Progenitor cell of endocrine pancreas (in vitro differentiated cells): ENCODE measurements at regions not wholly inside any gene's neighbourhood (a gene's known extent, or its start where the extent isn't known, plus 50 kb on each side); places are given as distances from the start of the nearest gene placed in this dataset.

Source experiments
- DNase-seq: peaks from one replicate; pipeline ENCODE4 v3.0.0; 2021; ENCODE audit warnings: low spot score; ENCODE audit not compliant: unreplicated experiment
- H3K27ac Mint-ChIP-seq: 2 replicates; pipeline ENCODE4 v1.8.0; 2021; ENCODE audit warnings: mild to moderate bottlenecking, moderate library complexity, mixed read lengths
- H3K27me3 Mint-ChIP-seq: 2 replicates; pipeline ENCODE4 v1.8.0; 2021; ENCODE audit warnings: mixed read lengths
- H3K36me3 Mint-ChIP-seq: 2 replicates; pipeline ENCODE4 v1.8.0; 2022; ENCODE audit warnings: mixed read lengths; ENCODE audit not compliant: insufficient read depth
- H3K4me1 Mint-ChIP-seq: 2 replicates; pipeline ENCODE4 v1.8.0; 2021; ENCODE audit warnings: low read depth, mixed read lengths
- H3K4me3 Mint-ChIP-seq: 2 replicates; pipeline ENCODE4 v1.8.0; 2021; ENCODE audit warnings: low read depth, mild to moderate bottlenecking, moderate library complexity, mixed read lengths
- H3K9me3 Mint-ChIP-seq: 2 replicates; pipeline ENCODE4 v1.8.0; 2021; ENCODE audit warnings: low read depth, mixed read lengths
- CTCF ChIP-seq: fragments of 200-600 bp; sonication (generic); IDR thresholded peaks from one replicate; pipeline ENCODE4 v1.5.0; 2021; ENCODE audit warnings: antibody characterized with exemption, mild to moderate bottlenecking; ENCODE audit not compliant: unreplicated experiment

GRCh38 chr11:29214833-29215232 is 802.0 kb downstream of the KCNA4 start:
- H3K36me3 Mint-ChIP-seq = no peaks in the 10 kb centered on the region
- no peaks in the 10 kb centered on the region for H3K27me3 Mint-ChIP-seq
- no peak overlapping the region for H3K27ac Mint-ChIP-seq

GRCh38 chr11:29211202-29211601 is 805.6 kb downstream of the KCNA4 start:
- Mint-ChIP-seq H3K36me3 (no peaks in the 10 kb centered on the region), H3K27me3 (no peaks in the 10 kb centered on the region), H3K9me3 (no peaks in the 10 kb centered on the region), H3K27ac (no peak overlapping the region), H3K4me1 (no peaks in the 10 kb centered on the region), H3K4me3 (no peak overlapping the region)
- no peak for DNase-seq
- TF ChIP-seq CTCF = no peak

More at GRCh38 chr11:29214833-29215232, 802.0 kb downstream of the KCNA4 start:
- no peak for TF ChIP-seq CTCF
- DNase-seq = no peak
- Mint-ChIP-seq H3K4me1 (no peaks in the 10 kb centered on the region), H3K4me3 (no peak overlapping the region), H3K9me3 (peaks cover 2% of the 10 kb centered on the region)

DNA sequence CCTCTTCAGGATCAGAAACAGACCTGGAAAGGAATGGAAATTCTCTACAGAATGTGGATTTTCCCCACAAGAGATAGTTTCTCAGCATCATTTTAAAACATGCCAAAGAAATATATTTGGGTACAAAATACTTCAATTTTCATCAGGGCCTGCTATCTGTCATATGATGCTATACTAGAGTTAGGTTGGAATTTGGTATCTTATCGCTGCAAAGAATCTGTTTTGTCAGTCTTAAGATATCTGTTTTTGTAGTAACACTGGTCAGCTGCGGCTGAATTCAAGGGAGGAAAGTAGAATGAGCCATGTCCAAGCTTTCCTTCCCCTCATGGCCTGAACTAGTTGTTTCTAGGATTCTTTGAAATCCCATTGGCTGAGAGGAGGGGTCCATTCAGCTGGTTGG is 806.4 kb downstream of the KCNA4 start:
- no peak for DNase-seq
- Mint-ChIP-seq H3K27me3 (no peaks in the 10 kb centered on the region), H3K36me3 (no peaks in the 10 kb centered on the region), H3K27ac (no peak overlapping the region), H3K4me3 (no peak overlapping the region), H3K9me3 (no peaks in the 10 kb centered on the region), H3K4me1 (no peaks in the 10 kb centered on the region)
- no peak for TF ChIP-seq CTCF

- Mint-ChIP-seq H3K4me1 (no peaks in the 10 kb centered on the region), H3K9me3 (no peaks in the 10 kb centered on the region), H3K27ac (no peak overlapping the region), H3K4me3 (no peak overlapping the region), H3K36me3 (no peaks in the 10 kb centered on the region), H3K27me3 (no peaks in the 10 kb centered on the region)
- no peak for DNase-seq
- TF ChIP-seq CTCF = no peak
Measured at GRCh38 chr11:29208117-29208516, 808.7 kb downstream of the KCNA4 start.

DNA sequence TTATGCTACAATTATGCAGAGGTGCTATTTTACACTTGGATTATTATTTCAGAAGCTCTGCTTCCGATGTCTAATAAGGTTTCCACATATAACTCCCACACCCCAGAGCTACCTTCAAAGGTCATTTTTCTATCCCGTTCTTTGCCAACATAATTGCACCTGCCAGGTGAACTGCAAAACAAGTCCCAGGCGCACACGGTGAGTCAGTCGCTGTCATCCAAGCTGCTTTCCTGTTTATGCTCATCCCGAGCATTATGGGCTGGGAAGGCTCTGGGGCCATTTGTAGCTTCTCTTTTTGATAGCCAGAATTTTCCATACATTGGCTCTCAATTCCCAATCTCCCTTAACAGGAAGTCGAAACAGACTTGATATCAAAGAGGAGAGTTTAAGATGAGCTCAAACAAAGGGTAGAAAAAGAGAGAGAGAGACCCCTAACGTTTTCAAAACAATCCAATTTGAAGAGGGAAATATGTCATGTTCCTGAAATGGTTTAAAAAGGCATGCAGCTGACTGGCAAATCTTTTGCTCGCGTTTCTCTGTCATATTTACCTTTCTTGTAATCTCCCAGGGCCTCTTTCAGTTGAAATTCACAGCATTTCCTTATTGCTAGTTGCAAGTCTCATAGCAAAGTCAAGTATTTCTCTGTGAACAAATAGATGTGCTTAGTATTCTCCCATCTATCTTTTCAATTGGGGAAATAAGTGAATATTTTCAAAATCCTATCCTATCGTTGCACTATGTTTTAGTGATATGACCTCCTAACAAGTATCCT is 815.9 kb downstream of the KCNA4 start:
- TF ChIP-seq CTCF = no peak
- Mint-ChIP-seq H3K9me3 (no peaks in the 10 kb centered on the region), H3K27me3 (no peaks in the 10 kb centered on the region), H3K27ac (no peak overlapping the region), H3K4me1 (no peaks in the 10 kb centered on the region), H3K36me3 (no peaks in the 10 kb centered on the region), H3K4me3 (no peak overlapping the region)
- no peak for DNase-seq
